Liver (tissue), 3 donors: ENCODE measurements at regions not wholly inside any gene's neighbourhood (a gene's known extent, or its start where the extent isn't known, plus 50 kb on each side); places are given as distances from the start of the nearest gene placed in this dataset.

ENCODE experiments used
- JUND ChIP-seq, 2 donors: IDR thresholded peaks; 2 replicates each; pipeline ENCODE4 v1.6.1; 2016; ENCODE audit warnings: antibody characterized with exemption in 2 of 2
- TAF1 ChIP-seq: conservative IDR thresholded peaks from 2 replicates; pipeline ENCODE4 v1.6.1; 2016; ENCODE audit warnings: antibody characterized with exemption, mild to moderate bottlenecking
- TF ChIP-seq, protein P1 (sequence below): fragments of 150-350 bp; IDR thresholded peaks from 2 replicates; pipeline ENCODE4 v1.5.1; 2017; ENCODE audit warnings: improper control_type of control experiment, low read depth, low read length; ENCODE audit not compliant: missing input control
- TF ChIP-seq, protein P2 (sequence below): IDR thresholded peaks from 2 replicates; pipeline ENCODE4 v1.6.1; 2016; ENCODE audit warnings: antibody characterized with exemption
- TF ChIP-seq, protein P3 (sequence below): IDR thresholded peaks from 2 replicates; pipeline ENCODE4 v1.6.1; 2016; ENCODE audit warnings: antibody characterized with exemption, mild to moderate bottlenecking
- donor health status: healthy.
- donor health status: healthy.

DNA sequence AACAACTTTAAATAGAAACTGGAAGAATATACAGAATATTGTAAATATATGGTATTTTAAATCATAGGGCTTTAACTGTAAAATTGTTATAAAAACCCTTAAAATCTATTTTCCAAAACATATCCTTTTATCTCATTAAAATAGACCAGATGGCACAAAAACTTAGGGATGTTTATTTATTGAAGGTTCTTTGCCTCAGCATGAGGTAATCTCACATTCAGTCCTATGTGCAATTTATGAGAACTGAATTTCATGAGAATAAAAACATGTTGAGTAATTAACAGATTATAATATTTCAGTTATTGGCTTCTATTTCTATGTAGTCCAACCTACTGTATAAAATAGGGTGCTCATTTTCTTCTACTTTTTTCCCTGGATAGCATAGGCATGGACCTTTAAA is 329.2 kb upstream of the PRR16 start:
- TF ChIP-seq, protein P1, sequence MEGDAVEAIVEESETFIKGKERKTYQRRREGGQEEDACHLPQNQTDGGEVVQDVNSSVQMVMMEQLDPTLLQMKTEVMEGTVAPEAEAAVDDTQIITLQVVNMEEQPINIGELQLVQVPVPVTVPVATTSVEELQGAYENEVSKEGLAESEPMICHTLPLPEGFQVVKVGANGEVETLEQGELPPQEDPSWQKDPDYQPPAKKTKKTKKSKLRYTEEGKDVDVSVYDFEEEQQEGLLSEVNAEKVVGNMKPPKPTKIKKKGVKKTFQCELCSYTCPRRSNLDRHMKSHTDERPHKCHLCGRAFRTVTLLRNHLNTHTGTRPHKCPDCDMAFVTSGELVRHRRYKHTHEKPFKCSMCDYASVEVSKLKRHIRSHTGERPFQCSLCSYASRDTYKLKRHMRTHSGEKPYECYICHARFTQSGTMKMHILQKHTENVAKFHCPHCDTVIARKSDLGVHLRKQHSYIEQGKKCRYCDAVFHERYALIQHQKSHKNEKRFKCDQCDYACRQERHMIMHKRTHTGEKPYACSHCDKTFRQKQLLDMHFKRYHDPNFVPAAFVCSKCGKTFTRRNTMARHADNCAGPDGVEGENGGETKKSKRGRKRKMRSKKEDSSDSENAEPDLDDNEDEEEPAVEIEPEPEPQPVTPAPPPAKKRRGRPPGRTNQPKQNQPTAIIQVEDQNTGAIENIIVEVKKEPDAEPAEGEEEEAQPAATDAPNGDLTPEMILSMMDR, result no peak
- TF ChIP-seq JUND (IDR thresholded peaks at IDR 0.05) (no peak), TAF1 (no peak)
- TF ChIP-seq, protein P2, sequence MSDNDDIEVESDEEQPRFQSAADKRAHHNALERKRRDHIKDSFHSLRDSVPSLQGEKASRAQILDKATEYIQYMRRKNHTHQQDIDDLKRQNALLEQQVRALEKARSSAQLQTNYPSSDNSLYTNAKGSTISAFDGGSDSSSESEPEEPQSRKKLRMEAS, result no peak
- TF ChIP-seq, protein P3, sequence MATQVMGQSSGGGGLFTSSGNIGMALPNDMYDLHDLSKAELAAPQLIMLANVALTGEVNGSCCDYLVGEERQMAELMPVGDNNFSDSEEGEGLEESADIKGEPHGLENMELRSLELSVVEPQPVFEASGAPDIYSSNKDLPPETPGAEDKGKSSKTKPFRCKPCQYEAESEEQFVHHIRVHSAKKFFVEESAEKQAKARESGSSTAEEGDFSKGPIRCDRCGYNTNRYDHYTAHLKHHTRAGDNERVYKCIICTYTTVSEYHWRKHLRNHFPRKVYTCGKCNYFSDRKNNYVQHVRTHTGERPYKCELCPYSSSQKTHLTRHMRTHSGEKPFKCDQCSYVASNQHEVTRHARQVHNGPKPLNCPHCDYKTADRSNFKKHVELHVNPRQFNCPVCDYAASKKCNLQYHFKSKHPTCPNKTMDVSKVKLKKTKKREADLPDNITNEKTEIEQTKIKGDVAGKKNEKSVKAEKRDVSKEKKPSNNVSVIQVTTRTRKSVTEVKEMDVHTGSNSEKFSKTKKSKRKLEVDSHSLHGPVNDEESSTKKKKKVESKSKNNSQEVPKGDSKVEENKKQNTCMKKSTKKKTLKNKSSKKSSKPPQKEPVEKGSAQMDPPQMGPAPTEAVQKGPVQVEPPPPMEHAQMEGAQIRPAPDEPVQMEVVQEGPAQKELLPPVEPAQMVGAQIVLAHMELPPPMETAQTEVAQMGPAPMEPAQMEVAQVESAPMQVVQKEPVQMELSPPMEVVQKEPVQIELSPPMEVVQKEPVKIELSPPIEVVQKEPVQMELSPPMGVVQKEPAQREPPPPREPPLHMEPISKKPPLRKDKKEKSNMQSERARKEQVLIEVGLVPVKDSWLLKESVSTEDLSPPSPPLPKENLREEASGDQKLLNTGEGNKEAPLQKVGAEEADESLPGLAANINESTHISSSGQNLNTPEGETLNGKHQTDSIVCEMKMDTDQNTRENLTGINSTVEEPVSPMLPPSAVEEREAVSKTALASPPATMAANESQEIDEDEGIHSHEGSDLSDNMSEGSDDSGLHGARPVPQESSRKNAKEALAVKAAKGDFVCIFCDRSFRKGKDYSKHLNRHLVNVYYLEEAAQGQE, result no peak
